Neural cell (in vitro differentiated cells): ENCODE measurements at regions not wholly inside any gene's neighbourhood (a gene's known extent, or its start where the extent isn't known, plus 50 kb on each side); places are given as distances from the start of the nearest gene placed in this dataset.

Experiments used
- CTCF ChIP-seq: fragments of 450-650 bp; IDR thresholded peaks from 2 replicates; pipeline ENCODE4 v1.5.1; 2014; ENCODE audit warnings: antibody characterized with exemption, mild to moderate bottlenecking, moderate library complexity; ENCODE audit not compliant: poor library complexity, severe bottlenecking
- EP300 ChIP-seq: fragments of 450-650 bp; conservative IDR thresholded peaks from 2 replicates; pipeline ENCODE4 v1.6.1; 2014; ENCODE audit warnings: antibody characterized with exemption, mild to moderate bottlenecking, moderate library complexity; ENCODE audit not compliant: poor library complexity, severe bottlenecking
- EZH2 ChIP-seq: fragments of 200-600, 300-800 bp; shearing (Covaris generic), sonication (generic); IDR thresholded peaks from 2 replicates; pipeline ENCODE4 v1.6.1; 2014; ENCODE audit warnings: antibody characterized with exemption, low read length, borderline replicate concordance, mild to moderate bottlenecking; ENCODE audit not compliant: insufficient read depth, poor library complexity, severe bottlenecking
- POLR2AphosphoS5 ChIP-seq: IDR thresholded peaks from 2 replicates; pipeline ENCODE4 v1.6.1; 2012
- REST ChIP-seq: IDR thresholded peaks from 2 replicates; pipeline ENCODE4 v1.6.1; 2012; ENCODE audit warnings: borderline replicate concordance
- TAF1 ChIP-seq: IDR thresholded peaks from 2 replicates; pipeline ENCODE4 v1.6.1; 2012; ENCODE audit warnings: low read depth

GRCh38 chr12:67871231-67871630 lies 118.0 kb upstream of the IFNG-AS1 start:
- TF ChIP-seq CTCF: no peak
- TF ChIP-seq POLR2AphosphoS5: no peak
- no peak for TF ChIP-seq EP300
- no peak for TF ChIP-seq REST
- no peak for TF ChIP-seq TAF1
- TF ChIP-seq EZH2: no peak
